ENCODE measurements at regions not wholly inside any gene's neighbourhood (a gene's known extent, or its start where the extent isn't known, plus 50 kb on each side); places are given as distances from the start of the nearest gene placed in this dataset.

DNA sequence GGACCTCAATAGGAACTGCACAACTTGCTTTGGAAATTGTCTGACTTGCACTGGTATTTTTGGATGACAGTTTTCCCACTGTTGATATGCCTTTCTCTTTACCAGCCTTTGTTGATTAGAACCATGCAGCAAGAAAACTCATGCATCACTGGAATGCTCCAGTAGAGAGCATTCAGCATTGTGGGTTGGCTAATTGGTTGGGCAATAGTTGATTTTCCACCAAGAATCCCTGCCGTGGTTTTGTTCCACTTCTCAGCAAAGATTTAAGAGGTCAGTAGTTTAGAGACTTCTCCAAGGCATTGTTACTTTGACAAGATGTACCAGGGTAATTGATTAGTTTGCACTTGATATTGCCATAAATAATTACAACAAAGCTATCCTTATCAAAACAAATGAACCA, 260.0 kb downstream of the DHX35 start:
- no peaks in the 10 kb centered on the region for H3K27me3 ChIP-seq (ENCODE audit: control insufficient read depth in 2 of 2, insufficient read depth in 2 of 2, low read length in 2 of 2)

More for the DNA sequence above, 260.0 kb downstream of the DHX35 start:
- dilution Hi-C loops (cut with MboI; ENCODE audit: extremely low pct_ligation_motif_present, low sequenced_read_pairs) (no loop called here), intact Hi-C loops (cut with micrococcal nuclease) (no loop called here)
- Histone ChIP-seq H3K4me2 (ENCODE audit: insufficient read depth, low read length) (no peak overlapping the region), H2AFZ (ENCODE audit: low read depth, low read length) (no peak overlapping the region), H3K36me3 (ENCODE audit: control insufficient read depth in 2 of 2, extremely low read depth in 1 of 2, insufficient read depth in 2 of 2, low read length in 2 of 2) (no peaks in the 10 kb centered on the region), H3K9ac (replicated peaks; ENCODE audit: extremely low read depth, insufficient read depth, low read length) (no peak overlapping the region), H3K9me3 (replicated peaks; ENCODE audit: control insufficient read depth, insufficient read depth, low read length) (no peaks in the 10 kb centered on the region), H3K27ac (ENCODE audit: insufficient read depth, low read depth, low read length) (no peak overlapping the region), H4K20me1 (replicated peaks; ENCODE audit: control insufficient read depth, extremely low read depth, insufficient read depth, low read length) (no peaks in the 10 kb centered on the region), H3K4me3 (replicated peaks in 1 of 3; ENCODE audit: insufficient read depth in 1 of 3, low read depth in 1 of 3, low read length in 3 of 3) (no peak overlapping the region), H3K4me1 (ENCODE audit: control insufficient read depth, extremely low read depth, insufficient read depth, low read length) (no peaks in the 10 kb centered on the region), H3K9me1 (replicated peaks; ENCODE audit: control insufficient read depth, extremely low read depth, insufficient read depth, low read length) (no peaks in the 10 kb centered on the region), H3K79me2 (ENCODE audit: control insufficient read depth, insufficient read depth, low read length) (no peaks in the 10 kb centered on the region)
- FAIRE-seq (no peak), DNase-seq (ENCODE audit: low read depth, low spot score) (no peak)
- TF ChIP-seq, protein P1, sequence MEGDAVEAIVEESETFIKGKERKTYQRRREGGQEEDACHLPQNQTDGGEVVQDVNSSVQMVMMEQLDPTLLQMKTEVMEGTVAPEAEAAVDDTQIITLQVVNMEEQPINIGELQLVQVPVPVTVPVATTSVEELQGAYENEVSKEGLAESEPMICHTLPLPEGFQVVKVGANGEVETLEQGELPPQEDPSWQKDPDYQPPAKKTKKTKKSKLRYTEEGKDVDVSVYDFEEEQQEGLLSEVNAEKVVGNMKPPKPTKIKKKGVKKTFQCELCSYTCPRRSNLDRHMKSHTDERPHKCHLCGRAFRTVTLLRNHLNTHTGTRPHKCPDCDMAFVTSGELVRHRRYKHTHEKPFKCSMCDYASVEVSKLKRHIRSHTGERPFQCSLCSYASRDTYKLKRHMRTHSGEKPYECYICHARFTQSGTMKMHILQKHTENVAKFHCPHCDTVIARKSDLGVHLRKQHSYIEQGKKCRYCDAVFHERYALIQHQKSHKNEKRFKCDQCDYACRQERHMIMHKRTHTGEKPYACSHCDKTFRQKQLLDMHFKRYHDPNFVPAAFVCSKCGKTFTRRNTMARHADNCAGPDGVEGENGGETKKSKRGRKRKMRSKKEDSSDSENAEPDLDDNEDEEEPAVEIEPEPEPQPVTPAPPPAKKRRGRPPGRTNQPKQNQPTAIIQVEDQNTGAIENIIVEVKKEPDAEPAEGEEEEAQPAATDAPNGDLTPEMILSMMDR (IDR thresholded peaks at IDR 0.05; ENCODE audit: extremely low read depth in 1 of 2, insufficient read depth in 1 of 2, low read depth in 1 of 2, low read length in 2 of 2): no peak
- TF ChIP-seq JUN (IDR thresholded peaks at IDR 0.05; ENCODE audit: borderline replicate concordance, insufficient read depth, insufficient read length, low read depth): no peak
- TF ChIP-seq POLR2AphosphoS5 (IDR thresholded peaks at IDR 0.05; ENCODE audit: insufficient read depth, low read depth, low read length): no peak
- TF ChIP-seq FOS (IDR thresholded peaks at IDR 0.05; ENCODE audit: borderline replicate concordance, insufficient read depth, low read length): no peak
- TF ChIP-seq EZH2 (IDR thresholded peaks at IDR 0.05; ENCODE audit: borderline replicate concordance, low read depth, low read length, severe bottlenecking): no peak
- TF ChIP-seq, protein P2, sequence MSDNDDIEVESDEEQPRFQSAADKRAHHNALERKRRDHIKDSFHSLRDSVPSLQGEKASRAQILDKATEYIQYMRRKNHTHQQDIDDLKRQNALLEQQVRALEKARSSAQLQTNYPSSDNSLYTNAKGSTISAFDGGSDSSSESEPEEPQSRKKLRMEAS (IDR thresholded peaks at IDR 0.05; ENCODE audit: insufficient read depth, insufficient read length): no peak
- no peak for TF ChIP-seq POLR2A (IDR thresholded peaks at IDR 0.05; ENCODE audit: low read depth, low read length)
- no peak for TF ChIP-seq MYC (IDR thresholded peaks at IDR 0.05; ENCODE audit: low read depth, low read length)
- TF ChIP-seq GATA2 (IDR thresholded peaks at IDR 0.05; ENCODE audit: insufficient read depth, insufficient read length, low read depth, low read length): no peak
- POLR2A ChIA-PET: no interaction called here
- no TSS peak for BruUV-seq (replicated peaks)
- CTCF ChIA-PET: no interaction called here
